Lung (tissue), 11 donors: ENCODE measurements at regions not wholly inside any gene's neighbourhood (a gene's known extent, or its start where the extent isn't known, plus 50 kb on each side); places are given as distances from the start of the nearest gene placed in this dataset.
A peak's percentile ranks its signal among the peaks of the same experiment; 100 is the strongest.
"Not testable (repeated sequence)": the region's sequence is repeated elsewhere in the genome, so short reads cannot be mapped to it uniquely, and the experiment has no call there.

Experiments
- ATAC-seq: fragments of 200-7000 bp; cut with Tn5 transposase; one replicate; pipeline ENCODE4 v1.9.1; 2020; ENCODE audit warnings: moderate number of reproducible peaks; ENCODE audit not compliant: insufficient read depth, low FRiP score
- DNase-seq, 3 donors: peaks; one replicate each; pipeline ENCODE4 v3.0.0-alpha.2; 2013 to 2017
- H3K27ac ChIP-seq, 2 donors: one replicate each; pipeline ENCODE4 v1.5.1; 2013; ENCODE audit warnings: mild to moderate bottlenecking in 2 of 2, moderate library complexity in 2 of 2, control low read depth in 1 of 2, inconsistent platforms in 1 of 2, low read depth in 1 of 2, low read length in 1 of 2
- H3K27me3 ChIP-seq, 3 donors: one replicate each; pipeline ENCODE4 v1.5.1; 2013; ENCODE audit warnings: low read length in 2 of 3; ENCODE audit not compliant: control insufficient read depth in 3 of 3, insufficient read depth in 3 of 3
- H3K36me3 ChIP-seq, 4 donors: one replicate each; pipeline ENCODE4 v1.5.1; 2013; ENCODE audit warnings: low read length in 4 of 4, mild to moderate bottlenecking in 1 of 4, moderate library complexity in 1 of 4; ENCODE audit not compliant: control insufficient read depth in 4 of 4, insufficient read depth in 4 of 4
- H3K4me1 ChIP-seq, 5 donors: one replicate each; pipeline ENCODE4 v1.5.1; 2013; ENCODE audit warnings: low read length in 5 of 5, mild to moderate bottlenecking in 2 of 5, moderate library complexity in 1 of 5; ENCODE audit not compliant: control insufficient read depth in 5 of 5, insufficient read depth in 5 of 5
- H3K4me3 ChIP-seq: one replicate; pipeline ENCODE4 v1.5.1; 2013; ENCODE audit warnings: mild to moderate bottlenecking, control low read depth, moderate library complexity
- H3K9ac ChIP-seq, 2 donors: one replicate each; pipeline ENCODE4 v1.5.1; 2013; ENCODE audit warnings: low read length in 2 of 2, control low read depth in 1 of 2; ENCODE audit not compliant: insufficient read depth in 1 of 2
- H3K9me3 ChIP-seq, 4 donors: one replicate each; pipeline ENCODE4 v1.5.1; 2013; ENCODE audit warnings: low read length in 3 of 4, mild to moderate bottlenecking in 1 of 4, moderate library complexity in 1 of 4; ENCODE audit not compliant: control insufficient read depth in 4 of 4, insufficient read depth in 3 of 4
- WGBS, 2 donors: extraction: QIAGEN DNeasy Blood & Tissue Kit; methylation state at CpG; one replicate each; pipeline ENCODE4 v1.1.7; 2013; 5-methylcytosine and 5-hydroxymethylcytosine counted together
- TF ChIP-seq, protein P1 (sequence below): IDR thresholded peaks from 2 replicates; pipeline ENCODE4 v1.5.1; 2012; ENCODE audit warnings: mild to moderate bottlenecking; ENCODE audit errors: control extremely low read depth, extremely low read depth
- donor health status: control.
- donor health status: control.
- donor health status: Bipolar disorder and iron deficiency.
- donor health status: healthy.
- donor health status: DM: yes; HTN: yes; CAD: no.

DNA sequence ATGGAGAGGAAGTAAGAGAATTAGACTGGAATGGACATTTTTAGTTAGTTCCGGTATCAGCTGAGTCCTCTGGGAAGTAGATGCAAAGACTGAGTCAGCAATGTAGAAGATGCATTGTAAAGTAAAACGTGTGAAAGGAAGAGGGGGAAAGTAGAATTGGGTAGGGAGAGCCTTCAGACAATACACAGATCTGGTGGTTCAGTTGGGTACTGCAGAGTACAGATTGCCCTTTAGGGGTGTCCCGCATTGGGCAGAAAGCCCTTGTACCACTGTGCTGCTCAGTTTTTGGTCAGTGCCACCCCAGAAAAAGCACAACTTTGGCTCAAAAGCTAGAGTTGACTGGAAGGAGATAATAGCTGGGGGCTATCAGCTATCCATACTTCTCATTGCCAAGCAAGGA is 247.4 kb downstream of the KBTBD8 start:
- 76% methylated on average over 3 of the region's 3 CpGs for WGBS, 2 donors
- TF ChIP-seq, protein P1, sequence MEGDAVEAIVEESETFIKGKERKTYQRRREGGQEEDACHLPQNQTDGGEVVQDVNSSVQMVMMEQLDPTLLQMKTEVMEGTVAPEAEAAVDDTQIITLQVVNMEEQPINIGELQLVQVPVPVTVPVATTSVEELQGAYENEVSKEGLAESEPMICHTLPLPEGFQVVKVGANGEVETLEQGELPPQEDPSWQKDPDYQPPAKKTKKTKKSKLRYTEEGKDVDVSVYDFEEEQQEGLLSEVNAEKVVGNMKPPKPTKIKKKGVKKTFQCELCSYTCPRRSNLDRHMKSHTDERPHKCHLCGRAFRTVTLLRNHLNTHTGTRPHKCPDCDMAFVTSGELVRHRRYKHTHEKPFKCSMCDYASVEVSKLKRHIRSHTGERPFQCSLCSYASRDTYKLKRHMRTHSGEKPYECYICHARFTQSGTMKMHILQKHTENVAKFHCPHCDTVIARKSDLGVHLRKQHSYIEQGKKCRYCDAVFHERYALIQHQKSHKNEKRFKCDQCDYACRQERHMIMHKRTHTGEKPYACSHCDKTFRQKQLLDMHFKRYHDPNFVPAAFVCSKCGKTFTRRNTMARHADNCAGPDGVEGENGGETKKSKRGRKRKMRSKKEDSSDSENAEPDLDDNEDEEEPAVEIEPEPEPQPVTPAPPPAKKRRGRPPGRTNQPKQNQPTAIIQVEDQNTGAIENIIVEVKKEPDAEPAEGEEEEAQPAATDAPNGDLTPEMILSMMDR: no peak
- DNase-seq (no peak), ATAC-seq (no peak)
- no peaks in the 10 kb centered on the region for H3K36me3 ChIP-seq
- no peak overlapping the region for H3K27ac ChIP-seq
- peaks cover 0 to 2% (median 0%) of the 10 kb centered on the region in 5 donors for H3K4me1 ChIP-seq
- H3K9me3 ChIP-seq: peaks cover 0 to 2% (median 0%) of the 10 kb centered on the region in 4 donors
- no peak overlapping the region for H3K4me3 ChIP-seq
- H3K27me3 ChIP-seq: peaks cover 0 to 25% (median 0%) of the 10 kb centered on the region in 3 donors
- no peak overlapping the region for H3K9ac ChIP-seq

DNA sequence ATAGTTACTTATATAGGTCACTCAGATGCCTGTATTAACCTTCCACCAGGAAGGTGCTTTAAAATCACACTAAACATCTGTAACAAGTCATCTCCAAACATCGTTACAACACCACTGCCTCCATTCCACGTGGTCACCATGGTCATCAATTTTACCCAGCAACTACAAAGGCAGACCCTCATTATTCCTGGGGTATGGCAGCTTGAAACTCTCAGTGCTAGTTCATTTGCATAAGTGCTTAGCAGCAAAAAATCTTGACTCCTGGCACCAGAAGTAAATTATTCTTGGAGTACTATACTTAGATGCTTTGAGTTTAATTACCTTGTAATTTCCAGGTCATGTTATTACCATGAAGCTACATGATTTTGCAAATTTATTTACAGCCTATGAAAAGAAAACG is 250.6 kb downstream of the KBTBD8 start:
- no peak overlapping the region for H3K9ac ChIP-seq
- H3K27ac ChIP-seq: no peak overlapping the region
- WGBS, 2 donors: 57 to 67% methylated on average over 3 of the region's 3 CpGs
- DNase-seq (peak in 2 of 3 donors; percentile 18 to 78), ATAC-seq (no peak)
- TF ChIP-seq, protein P1: no peak
- no peaks in the 10 kb centered on the region for H3K36me3 ChIP-seq
- peaks cover 0 to 6% (median 0%) of the 10 kb centered on the region in 4 donors for H3K9me3 ChIP-seq
- no peak overlapping the region for H3K4me3 ChIP-seq
- H3K27me3 ChIP-seq: peaks cover 0 to 23% (median 0%) of the 10 kb centered on the region in 3 donors
- H3K4me1 ChIP-seq: peaks cover 0 to 2% (median 0%) of the 10 kb centered on the region in 5 donors

DNA sequence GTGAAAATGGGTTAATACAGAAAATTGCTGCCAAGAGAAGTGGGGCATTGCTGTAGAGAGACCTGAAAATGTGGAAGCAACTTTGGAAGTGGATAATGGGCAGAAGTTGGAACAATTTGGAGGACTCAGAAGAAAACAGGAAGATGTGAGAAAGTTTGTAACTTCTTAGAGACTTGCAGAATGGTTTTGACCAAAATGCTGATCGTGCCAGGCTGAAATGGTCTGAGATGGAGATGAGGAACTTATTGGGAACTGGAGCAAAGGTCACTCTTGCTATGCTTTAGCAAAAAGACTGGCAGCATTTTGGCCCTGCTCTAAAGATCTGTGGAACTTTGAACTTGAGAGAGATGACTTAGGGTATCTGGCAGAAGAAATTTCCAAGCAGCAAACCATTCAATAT is 254.8 kb downstream of the KBTBD8 start:
- H3K27me3 ChIP-seq, H3K36me3 ChIP-seq, H3K9ac ChIP-seq, H3K4me1 ChIP-seq, ATAC-seq, DNase-seq, H3K27ac ChIP-seq, H3K9me3 ChIP-seq, H3K4me3 ChIP-seq: not testable (repeated sequence)
- WGBS, 2 donors: 73 to 85% methylated on average over 1 of the region's 1 CpG

DNA sequence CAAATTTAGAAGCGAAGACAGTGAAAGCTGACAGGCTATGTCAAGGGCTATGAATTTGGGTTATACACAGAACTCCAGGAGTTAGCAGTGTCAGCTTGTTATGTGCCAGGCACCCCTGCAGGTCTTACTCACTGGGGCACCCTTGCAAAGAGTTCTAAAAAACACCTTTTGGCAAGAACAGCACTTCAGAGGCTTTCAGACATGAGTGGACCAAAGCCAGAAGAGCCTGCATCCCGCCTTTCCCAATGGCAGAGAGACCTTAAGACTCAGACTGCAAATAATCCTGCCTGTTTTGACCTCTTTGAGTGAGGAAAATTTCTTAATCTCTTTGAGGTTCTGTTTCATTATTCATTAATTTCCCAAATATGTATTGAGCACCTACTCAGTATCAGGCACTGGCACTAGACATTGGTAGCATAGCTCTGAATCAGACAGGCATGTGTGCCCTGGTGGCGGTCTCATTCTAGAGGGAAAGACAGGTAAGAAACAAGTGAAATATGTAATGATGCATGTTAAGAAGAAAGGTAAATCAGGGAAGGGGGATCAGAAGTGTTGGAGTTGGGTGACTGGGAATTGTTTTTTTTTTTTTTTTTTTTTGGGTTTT is 280.0 kb downstream of the KBTBD8 start:
- ATAC-seq: peak; percentile 19
- TF ChIP-seq, protein P1: no peak
- no peak overlapping the region for H3K4me3 ChIP-seq
- no peak overlapping the region for H3K9ac ChIP-seq
- no peaks in the 10 kb centered on the region for H3K9me3 ChIP-seq
- H3K36me3 ChIP-seq: no peaks in the 10 kb centered on the region
- no peaks in the 10 kb centered on the region for H3K27me3 ChIP-seq
- WGBS, 2 donors: 65 to 79% methylated on average over 3 of the region's 3 CpGs
- no peaks in the 10 kb centered on the region for H3K4me1 ChIP-seq
- H3K27ac ChIP-seq: no peak overlapping the region
- peak in 1 of 3 donors; percentile 13 for DNase-seq
